Testis (tissue), 2 donors: ENCODE measurements at regions not wholly inside any gene's neighbourhood (a gene's known extent, or its start where the extent isn't known, plus 50 kb on each side); places are given as distances from the start of the nearest gene placed in this dataset.

Experiments
- DNase-seq: peaks from one replicate; pipeline ENCODE4 v3.0.0-alpha.2; 2019
- H3K27ac ChIP-seq, 2 donors: fragments of 200-600 bp; sonication (generic); one replicate each; pipeline ENCODE4 v1.5.1; 2019
- H3K27me3 ChIP-seq: fragments of 200-600 bp; sonication (generic); one replicate; pipeline ENCODE4 v1.5.1; 2019
- H3K36me3 ChIP-seq: fragments of 200-600 bp; sonication (generic); one replicate; pipeline ENCODE4 v1.5.1; 2017; ENCODE audit warnings: low read depth; ENCODE audit errors: missing control alignments
- H3K4me1 ChIP-seq: fragments of 200-600 bp; sonication (generic); one replicate; pipeline ENCODE4 v1.5.1; 2019
- H3K4me3 ChIP-seq, 2 donors: fragments of 200-600 bp; sonication (generic); one replicate each; pipeline ENCODE4 v1.5.1; 2017 to 2019
- H3K9me3 ChIP-seq: fragments of 200-600 bp; sonication (generic); one replicate; pipeline ENCODE4 v1.5.1; 2017
- CTCF ChIP-seq, 3 experiments: fragments of 450-650 bp in 2 of 3; fragments of 200-600 bp in 1 of 3; sonication (generic) in 1 of 3; IDR thresholded peaks; one replicate each; pipeline ENCODE4 v1.5.1; 2016 to 2019; ENCODE audit warnings: antibody characterized with exemption in 3 of 3, mild to moderate bottlenecking in 2 of 3, moderate library complexity in 1 of 3
- POLR2A ChIP-seq: fragments of 450-650 bp; IDR thresholded peaks from one replicate; pipeline ENCODE4 v1.6.1; 2017; ENCODE audit warnings: antibody characterized with exemption, mild to moderate bottlenecking, moderate library complexity
- WGBS, 2 donors: methylation state at CpG; one replicate each; pipeline ENCODE4 v1.1.5; 2018; 5-methylcytosine and 5-hydroxymethylcytosine counted together
- intact Hi-C: fragments of 100-400 bp; cut with DNase I; formaldehyde crosslinking; loops from one replicate; pipeline ENCODE4 v1.15.1; 2023; ENCODE audit warnings: low total_unique reads

DNA sequence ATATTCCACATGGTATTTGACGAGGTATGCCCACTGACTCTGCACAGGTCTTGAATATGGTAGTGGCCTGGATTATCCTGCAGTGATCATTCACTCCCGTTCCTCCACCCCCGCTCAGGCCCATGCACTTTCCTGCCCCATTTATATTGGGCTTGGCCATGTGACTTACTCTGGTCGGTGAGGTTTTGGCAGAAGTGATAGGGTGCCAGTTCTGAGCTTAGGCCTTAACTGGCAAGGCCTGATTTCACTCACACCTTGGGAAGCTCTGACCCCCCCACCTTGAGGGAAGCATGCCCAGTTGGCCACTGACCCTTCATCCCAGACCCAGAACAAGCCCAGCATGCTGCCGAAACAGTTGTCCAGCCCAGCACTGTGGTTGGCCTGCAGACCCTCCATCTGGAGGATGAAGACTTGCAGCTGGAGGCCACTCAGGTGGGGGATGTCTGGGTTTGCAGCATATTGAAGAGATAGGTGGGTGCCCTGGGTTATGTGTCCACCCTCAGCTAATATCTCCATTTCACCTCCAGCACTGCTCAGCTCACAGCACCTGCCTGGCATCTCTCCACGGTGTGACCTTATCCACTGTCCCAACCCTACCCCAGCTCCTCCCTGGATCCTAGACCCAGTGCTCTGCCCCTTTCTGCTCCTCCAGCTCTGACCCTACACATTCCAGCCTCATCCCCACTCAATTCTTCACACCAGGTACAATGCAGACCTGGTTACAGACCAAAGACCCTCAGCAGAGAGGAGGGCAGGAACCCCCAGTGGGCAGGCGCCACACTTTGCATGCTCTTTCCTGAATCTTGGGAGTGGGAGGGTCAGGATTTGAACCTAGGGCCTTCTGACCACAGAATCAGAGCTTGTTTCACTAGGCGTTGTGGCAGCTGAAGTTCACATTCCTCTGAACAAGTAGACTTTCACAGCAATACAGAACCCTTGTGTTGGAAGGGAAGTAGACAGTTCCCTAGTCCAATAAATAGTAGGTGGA, 138.1 kb upstream of the CHST15 start:
- DNase-seq: no peak
- Histone ChIP-seq H3K36me3 (no peaks in the 10 kb centered on the region), H3K9me3 (no peaks in the 10 kb centered on the region), H3K4me3 (no peak overlapping the region), H3K4me1 (peaks cover 5% of the 10 kb centered on the region), H3K27me3 (no peaks in the 10 kb centered on the region), H3K27ac (no peak overlapping the region)
- no peak for TF ChIP-seq CTCF (IDR thresholded peaks at IDR 0.05)
- TF ChIP-seq POLR2A: no peak
- intact Hi-C loops: no loop called here
- 89 to 95% methylated on average over 7 to 8 of the region's 8 CpGs for WGBS, 2 donors

DNA sequence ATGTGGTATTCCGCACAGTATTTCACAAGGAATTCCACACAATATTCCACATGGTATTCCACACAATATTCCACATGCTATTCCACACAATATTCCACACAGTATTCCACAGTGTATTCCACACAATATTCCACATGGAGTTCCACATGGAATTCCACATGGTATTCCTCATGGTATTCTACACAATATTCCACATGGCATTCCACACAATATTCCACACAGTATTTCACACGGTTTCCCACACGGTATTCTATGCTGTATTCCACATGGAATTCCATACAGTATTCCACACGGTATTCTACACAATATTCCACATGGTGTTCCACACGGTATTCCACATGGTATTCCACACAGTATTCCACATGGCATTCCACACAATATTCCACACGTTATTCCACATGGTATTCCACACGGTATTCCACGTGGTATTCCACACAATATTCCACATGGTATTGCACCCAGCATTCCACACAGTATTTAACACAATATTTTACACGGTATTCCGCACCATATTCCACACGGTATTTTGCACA, 137.3 kb upstream of the CHST15 start:
- no peaks in the 10 kb centered on the region for H3K36me3 ChIP-seq
- peaks cover 5% of the 10 kb centered on the region for H3K4me1 ChIP-seq
- intact Hi-C loops: no loop called here
- no peak overlapping the region for H3K4me3 ChIP-seq
- no peaks in the 10 kb centered on the region for H3K9me3 ChIP-seq
- DNase-seq: no peak
- WGBS, 2 donors: 88 to 91% methylated on average over 11 of the region's 11 CpGs
- H3K27ac ChIP-seq: no peak overlapping the region
- H3K27me3 ChIP-seq: no peaks in the 10 kb centered on the region
- TF ChIP-seq POLR2A (no peak), CTCF (IDR thresholded peaks at IDR 0.05) (no peak)

DNA sequence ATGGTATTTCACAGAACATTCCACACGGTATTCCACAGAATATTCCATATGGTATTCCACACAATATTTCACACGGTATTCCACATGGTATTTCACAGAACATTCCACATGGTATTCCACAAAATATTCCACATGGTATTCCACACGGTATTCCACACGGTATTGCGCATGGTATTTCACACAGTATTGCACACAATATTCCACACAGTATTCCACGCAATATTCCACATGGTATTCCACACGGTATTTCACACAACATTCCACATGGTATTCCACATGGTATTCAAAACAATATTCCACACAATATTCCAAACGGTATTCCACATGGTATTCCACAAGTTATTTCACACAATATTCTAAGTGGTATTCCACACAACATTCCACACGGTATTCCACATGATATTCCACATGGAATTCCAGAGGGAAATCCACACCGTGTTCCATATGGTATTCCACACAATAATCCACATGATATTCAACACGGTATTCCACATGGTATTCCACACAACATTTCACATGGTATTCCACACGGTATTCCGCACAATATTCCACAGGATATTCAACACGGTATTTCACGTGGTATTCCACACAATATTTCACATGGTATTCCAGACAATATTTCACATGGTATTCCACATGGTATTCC, 136.7 kb upstream of the CHST15 start:
- DNase-seq: no peak
- TF ChIP-seq POLR2A: no peak
- Histone ChIP-seq H3K4me1 (peaks cover 5% of the 10 kb centered on the region), H3K27me3 (no peaks in the 10 kb centered on the region), H3K36me3 (no peaks in the 10 kb centered on the region), H3K27ac (no peak overlapping the region), H3K4me3 (no peak overlapping the region), H3K9me3 (no peaks in the 10 kb centered on the region)
- 72 to 79% methylated on average over 15 of the region's 15 CpGs for WGBS, 2 donors
- intact Hi-C loops: no loop called here

GRCh38 chr10:124229201-124229988, 136.0 kb upstream of the CHST15 start:
- H3K36me3 ChIP-seq: no peaks in the 10 kb centered on the region
- no peak overlapping the region for H3K4me3 ChIP-seq
- TF ChIP-seq POLR2A (no peak), CTCF (IDR thresholded peaks at IDR 0.05) (no peak)
- peaks cover 5% of the 10 kb centered on the region for H3K4me1 ChIP-seq
- H3K27me3 ChIP-seq: no peaks in the 10 kb centered on the region
- H3K9me3 ChIP-seq: no peaks in the 10 kb centered on the region
- intact Hi-C loops: no loop called here
- DNase-seq: no peak
- WGBS, 2 donors: 79 to 86% methylated on average over 19 of the region's 19 CpGs
- H3K27ac ChIP-seq: no peak overlapping the region

GRCh38 chr10:124228471-124228870, 135.1 kb upstream of the CHST15 start:
- Histone ChIP-seq H3K9me3 (no peaks in the 10 kb centered on the region), H3K27ac (no peak overlapping the region), H3K4me3 (no peak overlapping the region), H3K4me1 (peaks cover 5% of the 10 kb centered on the region), H3K27me3 (no peaks in the 10 kb centered on the region), H3K36me3 (no peaks in the 10 kb centered on the region)
- intact Hi-C loops: no loop called here
- no peak for DNase-seq
- WGBS, 2 donors: 76 to 79% methylated on average over 2 of the region's 2 CpGs
- TF ChIP-seq CTCF (IDR thresholded peaks at IDR 0.05) (no peak), POLR2A (no peak)
